ENCODE measurements at regions not wholly inside any gene's neighbourhood (a gene's known extent, or its start where the extent isn't known, plus 50 kb on each side); places are given as distances from the start of the nearest gene placed in this dataset.
A peak's percentile ranks its signal among the peaks of the same experiment; 100 is the strongest.

DNA sequence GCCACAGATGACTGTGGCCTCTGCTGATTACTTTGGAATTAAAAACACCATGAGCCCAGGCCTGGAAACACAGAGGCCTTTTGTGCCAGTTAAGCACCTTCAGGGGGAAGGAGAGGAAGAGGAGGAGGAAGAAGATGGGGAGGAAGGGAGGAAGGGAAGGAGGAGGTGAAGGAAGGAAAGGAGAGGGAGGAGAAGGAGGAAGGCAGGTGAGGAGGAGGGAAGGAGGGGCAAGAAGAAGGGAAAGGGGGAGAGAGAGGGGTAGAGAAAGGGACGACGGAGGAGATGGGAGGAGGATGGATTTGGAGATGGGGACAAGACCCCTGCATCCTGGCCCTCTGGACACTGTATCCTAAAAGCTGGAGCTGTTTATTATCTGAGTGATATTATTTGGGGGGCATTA is 231.0 kb downstream of the UQCRFS1 start:
- no TSS peak for BruUV-seq (replicated peaks)
- no peak overlapping the region for H3K27ac Mint-ChIP-seq (ENCODE audit: unreplicated experiment)
- intact Hi-C loops (cut with micrococcal nuclease; ENCODE audit: unreplicated experiment), result loop anchor here (5.0 kb wide), 2 partner anchors 100 to 275 kb away; no protein-coding TSS in a partner anchor

DNA sequence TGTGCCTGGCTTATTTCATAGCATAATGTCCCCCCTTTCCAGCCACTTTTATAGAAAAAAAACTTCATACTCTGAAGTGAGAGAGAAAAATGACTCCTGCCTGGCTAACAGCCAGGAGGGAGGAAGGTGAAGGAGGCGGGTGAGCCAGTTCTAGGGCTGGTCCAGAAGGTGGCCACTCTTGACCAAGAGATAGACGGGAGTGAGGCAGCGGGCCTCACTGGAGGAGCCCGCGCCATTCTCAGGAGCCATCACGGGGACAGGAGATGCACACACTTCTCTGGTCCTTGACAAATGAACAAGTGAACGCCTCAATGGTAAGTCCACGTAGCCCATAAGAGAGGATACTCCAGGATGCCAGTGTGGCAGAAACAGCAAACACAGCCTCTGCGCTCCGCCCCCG is 231.4 kb downstream of the UQCRFS1 start:
- no peaks in the 10 kb centered on the region for H3K27me3 Mint-ChIP-seq (ENCODE audit: unreplicated experiment)

More for the DNA sequence above, 231.0 kb downstream of the UQCRFS1 start:
- Mint-ChIP-seq H3K4me1 (ENCODE audit: low read depth, unreplicated experiment) (peaks cover 27% of the 10 kb centered on the region), H3K36me3 (ENCODE audit: insufficient read depth, unreplicated experiment) (peaks cover 4% of the 10 kb centered on the region), H3K27me3 (ENCODE audit: unreplicated experiment) (no peaks in the 10 kb centered on the region), H3K4me3 (ENCODE audit: low read depth, unreplicated experiment) (no peak overlapping the region), H3K9me3 (ENCODE audit: low read depth, unreplicated experiment) (peaks cover 2% of the 10 kb centered on the region)
- TF ChIP-seq, protein P1, sequence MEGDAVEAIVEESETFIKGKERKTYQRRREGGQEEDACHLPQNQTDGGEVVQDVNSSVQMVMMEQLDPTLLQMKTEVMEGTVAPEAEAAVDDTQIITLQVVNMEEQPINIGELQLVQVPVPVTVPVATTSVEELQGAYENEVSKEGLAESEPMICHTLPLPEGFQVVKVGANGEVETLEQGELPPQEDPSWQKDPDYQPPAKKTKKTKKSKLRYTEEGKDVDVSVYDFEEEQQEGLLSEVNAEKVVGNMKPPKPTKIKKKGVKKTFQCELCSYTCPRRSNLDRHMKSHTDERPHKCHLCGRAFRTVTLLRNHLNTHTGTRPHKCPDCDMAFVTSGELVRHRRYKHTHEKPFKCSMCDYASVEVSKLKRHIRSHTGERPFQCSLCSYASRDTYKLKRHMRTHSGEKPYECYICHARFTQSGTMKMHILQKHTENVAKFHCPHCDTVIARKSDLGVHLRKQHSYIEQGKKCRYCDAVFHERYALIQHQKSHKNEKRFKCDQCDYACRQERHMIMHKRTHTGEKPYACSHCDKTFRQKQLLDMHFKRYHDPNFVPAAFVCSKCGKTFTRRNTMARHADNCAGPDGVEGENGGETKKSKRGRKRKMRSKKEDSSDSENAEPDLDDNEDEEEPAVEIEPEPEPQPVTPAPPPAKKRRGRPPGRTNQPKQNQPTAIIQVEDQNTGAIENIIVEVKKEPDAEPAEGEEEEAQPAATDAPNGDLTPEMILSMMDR (IDR thresholded peaks at IDR 0.05; ENCODE audit: unreplicated experiment), result no peak
- DNase-seq, result no peak
- CTCF ChIA-PET, result no interaction called here

DNA sequence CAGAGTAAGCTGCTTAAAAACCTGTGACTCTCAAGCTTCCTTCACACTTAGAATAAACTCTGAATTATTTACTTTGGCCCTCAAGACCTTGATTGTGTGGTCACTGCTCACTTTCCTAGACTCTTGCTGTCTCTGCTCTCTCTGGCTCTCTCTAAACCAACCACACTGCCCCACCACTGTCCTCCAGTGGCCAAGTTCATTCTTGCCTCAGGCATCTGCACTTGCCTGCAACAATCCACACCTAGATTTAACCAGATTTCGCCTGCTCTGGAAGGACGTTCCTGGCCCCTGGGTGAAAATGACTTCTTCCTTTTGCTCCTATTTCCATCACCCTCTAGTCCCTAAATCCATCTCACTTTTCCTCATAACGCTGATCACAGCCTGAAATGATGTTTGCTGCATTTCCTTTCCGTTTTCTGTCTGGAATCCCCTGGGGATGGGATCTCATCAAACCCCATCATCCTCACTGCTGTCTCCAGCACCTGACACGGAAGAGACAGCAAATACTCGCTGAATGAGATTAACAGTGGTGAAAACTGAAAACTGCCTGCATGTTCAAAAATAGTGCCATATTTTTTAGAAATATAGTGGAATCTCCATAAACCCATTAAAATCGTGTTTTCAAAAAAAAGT is 232.6 kb downstream of the UQCRFS1 start:
- Mint-ChIP-seq H3K27ac (ENCODE audit: unreplicated experiment) (peak overlapping the region; percentile 51), H3K27me3 (ENCODE audit: unreplicated experiment) (no peaks in the 10 kb centered on the region), H3K36me3 (ENCODE audit: insufficient read depth, unreplicated experiment) (peaks cover 4% of the 10 kb centered on the region), H3K9me3 (ENCODE audit: low read depth, unreplicated experiment) (peaks cover 2% of the 10 kb centered on the region), H3K4me1 (ENCODE audit: low read depth, unreplicated experiment) (peaks cover 27% of the 10 kb centered on the region), H3K4me3 (ENCODE audit: low read depth, unreplicated experiment) (peak overlapping the region; percentile 45)
- TF ChIP-seq, protein P1 (IDR thresholded peaks at IDR 0.05; ENCODE audit: unreplicated experiment), result peak; percentile 45
- intact Hi-C loops (cut with micrococcal nuclease; ENCODE audit: unreplicated experiment), result loop anchor here (5.0 kb wide), 2 partner anchors 98 to 277 kb away; no protein-coding TSS in a partner anchor
- BruUV-seq (replicated peaks), result no TSS peak
- CTCF ChIA-PET, result interaction anchor here (0.7 to 0.8 kb wide), 2 partner anchors 19 to 243 kb away, joined by 5 to 6 read pairs; no protein-coding TSS in a partner anchor
- DNase-seq, result peak; percentile 67

More for the DNA sequence above, 231.4 kb downstream of the UQCRFS1 start:
- intact Hi-C loops (cut with micrococcal nuclease; ENCODE audit: unreplicated experiment), result loop anchor here (5.0 kb wide), 2 partner anchors 99 to 276 kb away; no protein-coding TSS in a partner anchor
- CTCF ChIA-PET, result no interaction called here
- DNase-seq, result peak; percentile 35
- no peak overlapping the region for H3K4me3 Mint-ChIP-seq (ENCODE audit: low read depth, unreplicated experiment)
- H3K9me3 Mint-ChIP-seq (ENCODE audit: low read depth, unreplicated experiment), result peaks cover 2% of the 10 kb centered on the region
- no peak overlapping the region for H3K27ac Mint-ChIP-seq (ENCODE audit: unreplicated experiment)
- BruUV-seq (replicated peaks), result no TSS peak
- H3K36me3 Mint-ChIP-seq (ENCODE audit: insufficient read depth, unreplicated experiment), result peaks cover 4% of the 10 kb centered on the region
- peaks cover 27% of the 10 kb centered on the region for H3K4me1 Mint-ChIP-seq (ENCODE audit: low read depth, unreplicated experiment)
- TF ChIP-seq, protein P1 (IDR thresholded peaks at IDR 0.05; ENCODE audit: unreplicated experiment), result no peak

DNA sequence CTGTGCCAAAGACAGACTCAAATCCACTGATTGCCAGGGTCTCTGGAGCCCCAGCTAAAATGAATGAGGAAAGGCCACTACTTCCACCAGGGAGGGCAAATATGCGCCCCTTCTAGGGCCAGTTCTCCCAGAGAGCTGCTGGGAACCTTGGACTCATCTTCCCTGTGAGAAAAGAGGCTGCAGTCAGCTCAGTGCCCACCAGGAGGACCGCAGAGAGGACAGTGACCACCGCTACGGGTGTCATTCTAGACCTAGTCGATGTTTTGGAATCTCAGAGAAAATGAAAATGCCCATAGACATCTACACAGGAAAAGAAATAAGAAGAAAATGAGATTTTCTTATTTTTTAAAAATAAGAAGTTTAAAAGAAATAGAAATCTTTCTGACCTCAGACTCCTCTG is 235.1 kb downstream of the UQCRFS1 start:
- CTCF ChIA-PET, result no interaction called here
- Mint-ChIP-seq H3K27ac (ENCODE audit: unreplicated experiment) (no peak overlapping the region), H3K4me3 (ENCODE audit: low read depth, unreplicated experiment) (no peak overlapping the region), H3K36me3 (ENCODE audit: insufficient read depth, unreplicated experiment) (peaks cover 4% of the 10 kb centered on the region), H3K27me3 (ENCODE audit: unreplicated experiment) (no peaks in the 10 kb centered on the region), H3K4me1 (ENCODE audit: low read depth, unreplicated experiment) (peaks cover 27% of the 10 kb centered on the region), H3K9me3 (ENCODE audit: low read depth, unreplicated experiment) (peaks cover 2% of the 10 kb centered on the region)
- TF ChIP-seq, protein P1 (IDR thresholded peaks at IDR 0.05; ENCODE audit: unreplicated experiment), result no peak
- intact Hi-C loops (cut with micrococcal nuclease; ENCODE audit: unreplicated experiment), result no loop called here
- BruUV-seq (replicated peaks), result no TSS peak
- DNase-seq, result no peak

All from Calu3 (cell line).